ENCODE measurements at regions not wholly inside any gene's neighbourhood (a gene's known extent, or its start where the extent isn't known, plus 50 kb on each side); places are given as distances from the start of the nearest gene placed in this dataset.

DNA sequence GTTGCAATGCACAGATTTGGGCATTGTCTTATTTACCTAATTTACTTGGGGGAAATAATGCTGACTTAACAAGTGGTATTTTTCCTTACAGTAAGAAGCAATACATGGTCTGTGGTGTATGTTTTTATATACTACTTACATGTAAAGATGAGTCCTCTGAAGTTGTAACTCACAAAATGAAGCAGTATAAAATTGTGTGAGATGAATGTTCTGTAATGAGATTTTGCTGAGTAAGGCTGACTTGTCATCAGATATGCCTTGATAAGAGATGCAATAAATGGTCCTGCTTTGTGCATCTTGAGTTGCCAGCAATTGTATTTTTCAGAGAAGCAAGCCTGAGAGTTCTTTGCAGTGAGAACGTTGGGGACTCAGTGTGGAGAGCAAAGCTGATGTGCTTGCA is 92.2 kb upstream of the GNAQ start:
- no peak overlapping the region for H3K4me3 ChIP-seq (ENCODE audit: low read length)
- H3K79me2 ChIP-seq (ENCODE audit: control insufficient read depth, low read length): no peaks in the 10 kb centered on the region
- no peaks in the 10 kb centered on the region for H3K4me1 ChIP-seq (ENCODE audit: control insufficient read depth, low read length)
- no peak for TF ChIP-seq EZH2phosphoT487 (IDR thresholded peaks at IDR 0.05; ENCODE audit: borderline replicate concordance, low read length)
- TF ChIP-seq, protein P1, sequence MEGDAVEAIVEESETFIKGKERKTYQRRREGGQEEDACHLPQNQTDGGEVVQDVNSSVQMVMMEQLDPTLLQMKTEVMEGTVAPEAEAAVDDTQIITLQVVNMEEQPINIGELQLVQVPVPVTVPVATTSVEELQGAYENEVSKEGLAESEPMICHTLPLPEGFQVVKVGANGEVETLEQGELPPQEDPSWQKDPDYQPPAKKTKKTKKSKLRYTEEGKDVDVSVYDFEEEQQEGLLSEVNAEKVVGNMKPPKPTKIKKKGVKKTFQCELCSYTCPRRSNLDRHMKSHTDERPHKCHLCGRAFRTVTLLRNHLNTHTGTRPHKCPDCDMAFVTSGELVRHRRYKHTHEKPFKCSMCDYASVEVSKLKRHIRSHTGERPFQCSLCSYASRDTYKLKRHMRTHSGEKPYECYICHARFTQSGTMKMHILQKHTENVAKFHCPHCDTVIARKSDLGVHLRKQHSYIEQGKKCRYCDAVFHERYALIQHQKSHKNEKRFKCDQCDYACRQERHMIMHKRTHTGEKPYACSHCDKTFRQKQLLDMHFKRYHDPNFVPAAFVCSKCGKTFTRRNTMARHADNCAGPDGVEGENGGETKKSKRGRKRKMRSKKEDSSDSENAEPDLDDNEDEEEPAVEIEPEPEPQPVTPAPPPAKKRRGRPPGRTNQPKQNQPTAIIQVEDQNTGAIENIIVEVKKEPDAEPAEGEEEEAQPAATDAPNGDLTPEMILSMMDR (IDR thresholded peaks at IDR 0.05; ENCODE audit: low read depth, low read length, poor library complexity, severe bottlenecking): no peak
- H3K9me2 ChIP-seq (replicated peaks; ENCODE audit: control insufficient read depth, low read length): no peaks in the 10 kb centered on the region
- H4K20me1 ChIP-seq (ENCODE audit: control insufficient read depth, insufficient read depth, low read depth, low read length): no peaks in the 10 kb centered on the region
- H3K27me3 ChIP-seq (ENCODE audit: control insufficient read depth, low read length): peaks cover 4% of the 10 kb centered on the region
- no peak overlapping the region for H3K4me2 ChIP-seq (ENCODE audit: low read length)
- no peaks in the 10 kb centered on the region for H3K9me3 ChIP-seq (ENCODE audit: control insufficient read depth, insufficient read depth, low read length)
- H3K27ac ChIP-seq (ENCODE audit: low read depth, low read length): no peak overlapping the region
- no peaks in the 10 kb centered on the region for H3F3A ChIP-seq (ENCODE audit: control insufficient read depth, insufficient read depth)
- H3K36me3 ChIP-seq (ENCODE audit: control insufficient read depth, low read length): no peaks in the 10 kb centered on the region

DNA sequence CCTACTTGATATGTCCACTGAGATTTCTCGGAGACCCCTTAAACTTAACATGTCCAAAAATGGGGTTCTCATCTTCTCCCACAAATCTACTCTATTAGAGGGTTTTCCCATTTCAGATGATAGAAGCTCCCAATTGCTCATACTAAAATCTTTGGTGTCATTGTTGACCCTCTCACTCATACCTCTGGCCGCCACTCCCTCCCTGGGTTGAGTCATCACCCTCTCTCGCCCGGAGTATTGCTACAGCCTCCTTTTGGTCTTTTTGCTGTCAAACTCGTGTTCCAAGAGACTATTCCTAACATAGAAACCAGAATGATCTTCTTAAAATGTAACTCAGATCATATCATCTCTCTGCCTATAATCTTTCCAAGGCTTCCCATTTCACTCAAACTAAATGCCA is 91.0 kb upstream of the GNAQ start:
- Histone ChIP-seq H3K27ac (ENCODE audit: low read depth, low read length) (no peak overlapping the region), H3K79me2 (ENCODE audit: control insufficient read depth, low read length) (no peaks in the 10 kb centered on the region), H3K4me1 (ENCODE audit: control insufficient read depth, low read length) (no peaks in the 10 kb centered on the region), H3F3A (ENCODE audit: control insufficient read depth, insufficient read depth) (no peaks in the 10 kb centered on the region), H4K20me1 (ENCODE audit: control insufficient read depth, insufficient read depth, low read depth, low read length) (no peaks in the 10 kb centered on the region), H3K27me3 (ENCODE audit: control insufficient read depth, low read length) (peaks cover 4% of the 10 kb centered on the region; the same call in 1 of the 2 replicates), H3K4me3 (ENCODE audit: low read length) (no peak overlapping the region), H3K9me2 (replicated peaks; ENCODE audit: control insufficient read depth, low read length) (no peaks in the 10 kb centered on the region), H3K9me3 (ENCODE audit: control insufficient read depth, insufficient read depth, low read length) (no peaks in the 10 kb centered on the region), H3K4me2 (ENCODE audit: low read length) (no peak overlapping the region), H3K36me3 (ENCODE audit: control insufficient read depth, low read length) (no peaks in the 10 kb centered on the region)
- TF ChIP-seq, protein P1 (IDR thresholded peaks at IDR 0.05; ENCODE audit: low read depth, low read length, poor library complexity, severe bottlenecking): no peak
- no peak for TF ChIP-seq EZH2phosphoT487 (IDR thresholded peaks at IDR 0.05; ENCODE audit: borderline replicate concordance, low read length)

- Histone ChIP-seq H3K4me1 (ENCODE audit: control insufficient read depth, low read length) (no peaks in the 10 kb centered on the region), H3K9me2 (replicated peaks; ENCODE audit: control insufficient read depth, low read length) (no peaks in the 10 kb centered on the region), H3K4me3 (ENCODE audit: low read length) (no peak overlapping the region), H3K9me3 (ENCODE audit: control insufficient read depth, insufficient read depth, low read length) (no peaks in the 10 kb centered on the region), H3K4me2 (ENCODE audit: low read length) (no peak overlapping the region), H3K36me3 (ENCODE audit: control insufficient read depth, low read length) (no peaks in the 10 kb centered on the region), H3K79me2 (ENCODE audit: control insufficient read depth, low read length) (no peaks in the 10 kb centered on the region), H3K27ac (ENCODE audit: low read depth, low read length) (no peak overlapping the region), H4K20me1 (ENCODE audit: control insufficient read depth, insufficient read depth, low read depth, low read length) (no peaks in the 10 kb centered on the region), H3F3A (ENCODE audit: control insufficient read depth, insufficient read depth) (no peaks in the 10 kb centered on the region), H3K27me3 (ENCODE audit: control insufficient read depth, low read length) (no peaks in the 10 kb centered on the region)
- TF ChIP-seq, protein P1 (IDR thresholded peaks at IDR 0.05; ENCODE audit: low read depth, low read length, poor library complexity, severe bottlenecking): peak; percentile 62
- no peak for TF ChIP-seq EZH2phosphoT487 (IDR thresholded peaks at IDR 0.05; ENCODE audit: borderline replicate concordance, low read length)
Observed at GRCh38 chr9:78121488-78121887, 89.9 kb upstream of the GNAQ start.

Data from DOHH2 (cell line).